Body of pancreas (tissue), 4 donors: ENCODE measurements at regions not wholly inside any gene's neighbourhood (a gene's known extent, or its start where the extent isn't known, plus 50 kb on each side); places are given as distances from the start of the nearest gene placed in this dataset.

Source experiments
- CTCF ChIP-seq, 7 experiments: fragments of 450-650 bp in 4 of 7; fragments of 200-600 bp in 3 of 7; sonication (generic) in 3 of 7; IDR thresholded peaks; one replicate each; pipeline ENCODE4 v1.5.1; 2016 to 2019; ENCODE audit warnings: antibody characterized with exemption in 7 of 7
- POLR2A ChIP-seq, 3 donors: fragments of 450-650 bp; IDR thresholded peaks; one replicate each; pipeline ENCODE4 v1.6.1; 2016; ENCODE audit warnings: antibody characterized with exemption in 3 of 3, mild to moderate bottlenecking in 2 of 3

GRCh38 chr4:14566518-14566917 is 435.8 kb upstream of the CPEB2 start:
- TF ChIP-seq POLR2A (IDR thresholded peaks at IDR 0.05) (no peak), CTCF (IDR thresholded peaks at IDR 0.05) (no peak)
